ENCODE measurements at regions not wholly inside any gene's neighbourhood (a gene's known extent, or its start where the extent isn't known, plus 50 kb on each side); places are given as distances from the start of the nearest gene placed in this dataset.

GRCh38 chr20:61002090-61002489, 250.0 kb upstream of the CDH4 start:
- Histone ChIP-seq H3K27me3 (ENCODE audit: control insufficient read depth, insufficient read depth, low read length) (no peaks in the 10 kb centered on the region), H3K9ac (ENCODE audit: low read length in 3 of 3) (no peak overlapping the region), H3K36me3 (ENCODE audit: control insufficient read depth in 2 of 3, insufficient read depth in 3 of 3, low read length in 3 of 3) (no peaks in the 10 kb centered on the region), H3K4me3 (ENCODE audit: low read length in 3 of 3) (no peak overlapping the region), H3K9me3 (ENCODE audit: control insufficient read depth in 2 of 3, insufficient read depth in 1 of 3, low read length in 3 of 3) (no peaks in the 10 kb centered on the region), H3K27ac (ENCODE audit: low read depth in 2 of 2, low read length in 2 of 2) (no peak overlapping the region), H3K4me1 (ENCODE audit: control insufficient read depth in 2 of 3, insufficient read depth in 2 of 3, low read depth in 1 of 3, low read length in 3 of 3) (no peaks in the 10 kb centered on the region)
- FAIRE-seq, result no peak
- no peak for TF ChIP-seq CTCF (IDR thresholded peaks at IDR 0.05; ENCODE audit: borderline replicate concordance, extremely low read depth, insufficient read depth)
- intact Hi-C loops (cut with DNase I), result no loop called here
- no peak for DNase-seq

- Histone ChIP-seq H3K36me3 (ENCODE audit: control insufficient read depth in 2 of 3, insufficient read depth in 3 of 3, low read length in 3 of 3) (no peaks in the 10 kb centered on the region), H3K27ac (ENCODE audit: low read depth in 2 of 2, low read length in 2 of 2) (no peak overlapping the region), H3K27me3 (ENCODE audit: control insufficient read depth, insufficient read depth, low read length) (no peaks in the 10 kb centered on the region), H3K9me3 (ENCODE audit: control insufficient read depth in 2 of 3, insufficient read depth in 1 of 3, low read length in 3 of 3) (peaks cover 0 to 7% (median 2%) of the 10 kb centered on the region in 3 donors), H3K9ac (ENCODE audit: low read length in 3 of 3) (no peak overlapping the region), H3K4me3 (ENCODE audit: low read length in 3 of 3) (no peak overlapping the region), H3K4me1 (ENCODE audit: control insufficient read depth in 2 of 3, insufficient read depth in 2 of 3, low read depth in 1 of 3, low read length in 3 of 3) (no peaks in the 10 kb centered on the region)
- intact Hi-C loops (cut with DNase I), result no loop called here
- no peak for TF ChIP-seq CTCF (IDR thresholded peaks at IDR 0.05; ENCODE audit: borderline replicate concordance, extremely low read depth, insufficient read depth)
- no peak for FAIRE-seq
- DNase-seq, result no peak
Observed at GRCh38 chr20:61014491-61014890, 237.6 kb upstream of the CDH4 start.

DNA sequence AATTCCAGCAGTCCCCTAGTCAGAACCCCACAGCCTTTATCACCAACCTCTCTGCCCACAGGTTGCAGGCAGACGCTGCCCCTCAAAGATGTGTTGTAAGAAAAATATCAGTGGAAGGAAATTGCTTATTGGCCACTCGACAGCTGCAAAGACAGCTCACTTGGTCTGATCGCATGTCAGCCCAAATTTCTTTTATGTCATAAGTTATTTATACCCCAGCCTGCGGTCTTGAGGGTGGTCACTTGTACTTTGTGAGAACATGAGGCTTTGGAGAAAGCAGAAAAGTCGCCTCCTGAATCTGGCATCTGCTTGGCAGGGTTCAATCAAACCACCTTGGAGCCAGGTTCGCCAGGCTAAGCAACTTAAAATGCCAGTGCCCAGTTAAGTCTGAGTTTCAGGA, 236.5 kb upstream of the CDH4 start:
- H3K9ac ChIP-seq (ENCODE audit: low read length in 3 of 3), result no peak overlapping the region

More for the DNA sequence above, 236.5 kb upstream of the CDH4 start:
- Histone ChIP-seq H3K27ac (ENCODE audit: low read depth in 2 of 2, low read length in 2 of 2) (no peak overlapping the region), H3K36me3 (ENCODE audit: control insufficient read depth in 2 of 3, insufficient read depth in 3 of 3, low read length in 3 of 3) (no peaks in the 10 kb centered on the region), H3K9me3 (ENCODE audit: control insufficient read depth in 2 of 3, insufficient read depth in 1 of 3, low read length in 3 of 3) (peaks cover 0 to 7% (median 2%) of the 10 kb centered on the region in 3 donors), H3K4me3 (ENCODE audit: low read length in 3 of 3) (no peak overlapping the region), H3K4me1 (ENCODE audit: control insufficient read depth in 2 of 3, insufficient read depth in 2 of 3, low read depth in 1 of 3, low read length in 3 of 3) (no peaks in the 10 kb centered on the region), H3K27me3 (ENCODE audit: control insufficient read depth, insufficient read depth, low read length) (no peaks in the 10 kb centered on the region)
- FAIRE-seq (no peak), DNase-seq (no peak)
- no peak for TF ChIP-seq CTCF (IDR thresholded peaks at IDR 0.05; ENCODE audit: borderline replicate concordance, extremely low read depth, insufficient read depth)
- intact Hi-C loops (cut with DNase I), result no loop called here

Measured in kidney (tissue), 13 donors.